PC-9 (cell line): ENCODE measurements at regions not wholly inside any gene's neighbourhood (a gene's known extent, or its start where the extent isn't known, plus 50 kb on each side); places are given as distances from the start of the nearest gene placed in this dataset.

ENCODE experiments used
- BruUV-seq: library from RNA; stranded (reverse); fragments of 400-500 nt; replicated peaks from 2 replicates; lab custom pipeline; 2021; lab: Mats Ljungman, UMichigan
- CTCF ChIA-PET: fragments of 300-600 bp; sonication (Branson Sonifier 250); formaldehyde crosslinking; loops from one replicate; lab custom pipeline; 2022; ENCODE audit warnings: antibody characterized with exemption; lab: Charles Lee
- POLR2A ChIA-PET: fragments of 300-600 bp; sonication (Branson Sonifier 250); formaldehyde crosslinking; loops from one replicate; lab custom pipeline; 2022; ENCODE audit warnings: antibody characterized with exemption; ENCODE audit not compliant: unreplicated experiment; lab: Charles Lee
- DNase-seq, 2 experiments: peaks; one replicate each; pipeline versions ENCODE4 v3.0.0 to v3.0.0-alpha.2; 2015 to 2022; ENCODE audit warnings: mixed read lengths in 1 of 2
- H2AFZ ChIP-seq: fragments of 200-600 bp; sonication (generic); 2 replicates; pipeline ENCODE4 v1.8.1; 2017; ENCODE audit warnings: antibody characterized with exemption
- H3F3A ChIP-seq: fragments of 200-600 bp; sonication (generic); 2 replicates; pipeline ENCODE4 v1.8.1; 2017; ENCODE audit warnings: antibody characterized with exemption, mild to moderate bottlenecking, low read depth; ENCODE audit not compliant: insufficient read depth
- H3K27ac ChIP-seq: fragments of 200-600 bp; sonication (generic); 2 replicates; pipeline ENCODE4 v1.6.1; 2016; ENCODE audit warnings: mixed run types
- H3K27me3 ChIP-seq: fragments of 200-600 bp; sonication (generic); 2 replicates; pipeline ENCODE4 v1.6.1; 2016; ENCODE audit warnings: low read depth, mixed run types; ENCODE audit not compliant: insufficient read depth
- H3K36me3 ChIP-seq: fragments of 200-600 bp; sonication (generic); 2 replicates; pipeline ENCODE4 v1.6.1; 2016; ENCODE audit warnings: low read depth, mixed run types
- H3K4me1 ChIP-seq: fragments of 200-600 bp; sonication (generic); replicated peaks from 2 replicates; pipeline ENCODE4 v1.6.1; 2016; ENCODE audit warnings: mixed run types; ENCODE audit not compliant: insufficient read depth
- H3K4me2 ChIP-seq: fragments of 200-600 bp; sonication (generic); 2 replicates; pipeline ENCODE4 v1.6.1; 2017; ENCODE audit warnings: mixed run types
- H3K4me3 ChIP-seq: fragments of 200-600 bp; sonication (generic); 2 replicates; pipeline ENCODE4 v1.6.1; 2016; ENCODE audit warnings: mixed run types
- H3K79me2 ChIP-seq: fragments of 200-600 bp; sonication (generic); 2 replicates; pipeline ENCODE4 v1.6.1; 2017; ENCODE audit warnings: low read depth, mixed run types
- H3K9me2 ChIP-seq: fragments of 200-600 bp; sonication (generic); 2 replicates; pipeline ENCODE4 v1.8.1; 2017; ENCODE audit warnings: mild to moderate bottlenecking; ENCODE audit not compliant: insufficient read depth
- H3K9me3 ChIP-seq: fragments of 200-600 bp; sonication (generic); 2 replicates; pipeline ENCODE4 v1.8.1; 2016; ENCODE audit warnings: low read depth; ENCODE audit not compliant: insufficient read depth
- H4K20me1 ChIP-seq: fragments of 200-600 bp; sonication (generic); 2 replicates; pipeline ENCODE4 v1.8.1; 2017; ENCODE audit not compliant: insufficient read depth
- EZH2 ChIP-seq: fragments of 200-600 bp; sonication (generic); IDR thresholded peaks from 2 replicates; pipeline ENCODE4 v1.8.0; 2017; ENCODE audit warnings: antibody characterized with exemption, low read depth
- intact Hi-C: fragments of 100-400 bp; cut with micrococcal nuclease; formaldehyde crosslinking; loops from one replicate; pipeline ENCODE4 v1.10.0; 2022; ENCODE audit not compliant: unreplicated experiment
- TF ChIP-seq, protein P1 (sequence below): fragments of 200-600 bp; sonication (generic); conservative IDR thresholded peaks from 2 replicates; pipeline ENCODE4 v1.6.1; 2017; ENCODE audit warnings: mixed run types, antibody characterized with exemption, mild to moderate bottlenecking, moderate library complexity

GRCh38 chr2:48202863-48203642 lies 111.4 kb upstream of the FOXN2 start:
- intact Hi-C loops: no loop called here
- Histone ChIP-seq H2AFZ (no peak overlapping the region), H3K4me2 (no peak overlapping the region), H3K36me3 (no peaks in the 10 kb centered on the region), H3K27me3 (no peaks in the 10 kb centered on the region), H3K9me3 (no peaks in the 10 kb centered on the region), H4K20me1 (no peaks in the 10 kb centered on the region), H3F3A (no peaks in the 10 kb centered on the region), H3K79me2 (no peaks in the 10 kb centered on the region), H3K9me2 (no peaks in the 10 kb centered on the region), H3K27ac (no peak overlapping the region), H3K4me1 (no peaks in the 10 kb centered on the region), H3K4me3 (no peak overlapping the region)
- CTCF ChIA-PET: no interaction called here
- BruUV-seq: no TSS peak
- POLR2A ChIA-PET: no interaction called here
- TF ChIP-seq, protein P1, sequence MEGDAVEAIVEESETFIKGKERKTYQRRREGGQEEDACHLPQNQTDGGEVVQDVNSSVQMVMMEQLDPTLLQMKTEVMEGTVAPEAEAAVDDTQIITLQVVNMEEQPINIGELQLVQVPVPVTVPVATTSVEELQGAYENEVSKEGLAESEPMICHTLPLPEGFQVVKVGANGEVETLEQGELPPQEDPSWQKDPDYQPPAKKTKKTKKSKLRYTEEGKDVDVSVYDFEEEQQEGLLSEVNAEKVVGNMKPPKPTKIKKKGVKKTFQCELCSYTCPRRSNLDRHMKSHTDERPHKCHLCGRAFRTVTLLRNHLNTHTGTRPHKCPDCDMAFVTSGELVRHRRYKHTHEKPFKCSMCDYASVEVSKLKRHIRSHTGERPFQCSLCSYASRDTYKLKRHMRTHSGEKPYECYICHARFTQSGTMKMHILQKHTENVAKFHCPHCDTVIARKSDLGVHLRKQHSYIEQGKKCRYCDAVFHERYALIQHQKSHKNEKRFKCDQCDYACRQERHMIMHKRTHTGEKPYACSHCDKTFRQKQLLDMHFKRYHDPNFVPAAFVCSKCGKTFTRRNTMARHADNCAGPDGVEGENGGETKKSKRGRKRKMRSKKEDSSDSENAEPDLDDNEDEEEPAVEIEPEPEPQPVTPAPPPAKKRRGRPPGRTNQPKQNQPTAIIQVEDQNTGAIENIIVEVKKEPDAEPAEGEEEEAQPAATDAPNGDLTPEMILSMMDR: no peak
- TF ChIP-seq EZH2: no peak
- no peak for DNase-seq

GRCh38 chr2:48203668-48204067 lies 110.8 kb upstream of the FOXN2 start:
- no peak overlapping the region for H3K4me2 ChIP-seq
- no peak overlapping the region for H2AFZ ChIP-seq
- BruUV-seq: no TSS peak
- intact Hi-C loops: no loop called here
- no peak overlapping the region for H3K27ac ChIP-seq
- no peaks in the 10 kb centered on the region for H3K79me2 ChIP-seq
- ChIA-PET POLR2A (no interaction called here), CTCF (no interaction called here)
- no peak overlapping the region for H3K4me3 ChIP-seq
- no peak for TF ChIP-seq EZH2
- TF ChIP-seq, protein P1: no peak
- no peaks in the 10 kb centered on the region for H3K27me3 ChIP-seq
- no peaks in the 10 kb centered on the region for H3K4me1 ChIP-seq
- no peaks in the 10 kb centered on the region for H3F3A ChIP-seq
- no peaks in the 10 kb centered on the region for H3K9me2 ChIP-seq
- H4K20me1 ChIP-seq: no peaks in the 10 kb centered on the region
- H3K36me3 ChIP-seq: no peaks in the 10 kb centered on the region
- no peaks in the 10 kb centered on the region for H3K9me3 ChIP-seq
- DNase-seq: no peak

DNA sequence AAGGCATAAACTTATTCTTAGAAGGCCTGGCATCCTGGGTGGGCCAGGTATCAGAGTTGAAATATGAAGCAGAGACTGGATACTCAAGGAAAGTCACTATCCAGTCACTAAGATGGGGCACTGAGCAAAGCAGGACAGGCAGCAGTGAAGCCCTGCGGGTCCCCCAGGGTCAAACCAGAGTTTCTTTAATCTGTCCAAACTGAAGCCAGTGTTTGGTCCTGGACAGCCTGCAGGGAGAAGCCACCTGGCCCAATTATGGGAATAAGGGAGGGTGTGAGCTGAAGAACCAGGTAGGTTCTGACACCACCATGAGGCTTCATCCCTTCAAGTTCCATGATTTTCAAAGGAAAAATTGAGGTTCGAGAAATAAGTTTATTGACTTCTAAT lies 109.7 kb upstream of the FOXN2 start:
- no peak overlapping the region for H3K27ac ChIP-seq
- POLR2A ChIA-PET: no interaction called here
- no peak overlapping the region for H3K4me2 ChIP-seq
- intact Hi-C loops: no loop called here
- no peaks in the 10 kb centered on the region for H3K36me3 ChIP-seq
- no peaks in the 10 kb centered on the region for H4K20me1 ChIP-seq
- H2AFZ ChIP-seq: no peak overlapping the region
- DNase-seq: no peak
- H3F3A ChIP-seq: no peaks in the 10 kb centered on the region
- no TSS peak for BruUV-seq
- no peaks in the 10 kb centered on the region for H3K4me1 ChIP-seq
- CTCF ChIA-PET: no interaction called here
- no peaks in the 10 kb centered on the region for H3K9me3 ChIP-seq
- no peaks in the 10 kb centered on the region for H3K27me3 ChIP-seq
- no peak for TF ChIP-seq EZH2
- TF ChIP-seq, protein P1: no peak
- no peaks in the 10 kb centered on the region for H3K9me2 ChIP-seq
- no peak overlapping the region for H3K4me3 ChIP-seq
- H3K79me2 ChIP-seq: no peaks in the 10 kb centered on the region
